ENCODE measurements at regions not wholly inside any gene's neighbourhood (a gene's known extent, or its start where the extent isn't known, plus 50 kb on each side); places are given as distances from the start of the nearest gene placed in this dataset.
"Not testable (repeated sequence)": the region's sequence is repeated elsewhere in the genome, so short reads cannot be mapped to it uniquely, and the experiment has no call there.

GRCh38 chr14:103192246-103192840, 69.1 kb downstream of the TNFAIP2 start:
- in situ Hi-C loops (cut with MboI; ENCODE audit: low sequenced_read_pairs, unreplicated experiment) = no loop called here
- no peak for DNase-seq (ENCODE audit: low spot score)
- TF ChIP-seq CTCF (IDR thresholded peaks at IDR 0.05; ENCODE audit: borderline replicate concordance, control extremely low read depth, extremely low read depth, insufficient read depth, missing control alignments) = no peak

- in situ Hi-C loops (cut with MboI; ENCODE audit: low sequenced_read_pairs, unreplicated experiment) = not testable (repeated sequence)
Measured at GRCh38 chr14:103192861-103193260, 69.6 kb downstream of the TNFAIP2 start.

GRCh38 chr14:103193491-103193890, 70.2 kb downstream of the TNFAIP2 start:
- in situ Hi-C loops (cut with MboI; ENCODE audit: low sequenced_read_pairs, unreplicated experiment); DNase-seq (ENCODE audit: low spot score): not testable (repeated sequence)

More at GRCh38 chr14:103192861-103193260, 69.6 kb downstream of the TNFAIP2 start:
- DNase-seq (ENCODE audit: low spot score) = not testable (repeated sequence)

- TF ChIP-seq CTCF (IDR thresholded peaks at IDR 0.05; ENCODE audit: borderline replicate concordance, control extremely low read depth, extremely low read depth, insufficient read depth, missing control alignments) = no peak
- in situ Hi-C loops (cut with MboI; ENCODE audit: low sequenced_read_pairs, unreplicated experiment) = no loop called here
- DNase-seq (ENCODE audit: low spot score) = peak; percentile 2
Measured at GRCh38 chr14:103194256-103195045, 71.2 kb downstream of the TNFAIP2 start.

- DNase-seq (ENCODE audit: low spot score) = no peak
- TF ChIP-seq CTCF (IDR thresholded peaks at IDR 0.05; ENCODE audit: borderline replicate concordance, control extremely low read depth, extremely low read depth, insufficient read depth, missing control alignments) = no peak
- in situ Hi-C loops (cut with MboI; ENCODE audit: low sequenced_read_pairs, unreplicated experiment) = no loop called here
Measured at GRCh38 chr14:103195828-103196615, 72.8 kb downstream of the TNFAIP2 start.

DNA sequence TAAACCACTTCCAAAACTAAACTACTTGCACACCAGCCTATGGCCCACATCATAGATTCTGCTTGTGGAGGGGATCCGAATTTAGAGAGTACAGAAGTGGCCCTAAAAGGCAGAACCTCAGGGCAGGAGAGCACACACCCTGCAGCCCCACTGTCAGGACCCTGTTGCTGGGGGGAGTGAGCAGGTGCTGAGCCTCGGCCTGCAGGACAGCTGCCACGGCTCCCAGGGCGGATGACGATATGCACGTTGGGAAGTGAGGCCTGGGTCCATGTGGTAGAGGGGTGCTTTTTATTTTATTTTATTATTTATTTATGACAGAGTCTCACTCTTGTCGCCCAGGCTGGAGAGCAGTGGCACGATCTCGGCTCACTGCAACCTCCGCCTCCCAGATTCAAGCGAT, 73.5 kb downstream of the TNFAIP2 start:
- no peak for TF ChIP-seq CTCF (IDR thresholded peaks at IDR 0.05; ENCODE audit: borderline replicate concordance, control extremely low read depth, extremely low read depth, insufficient read depth, missing control alignments)
- in situ Hi-C loops (cut with MboI; ENCODE audit: low sequenced_read_pairs, unreplicated experiment) = no loop called here
- no peak for DNase-seq (ENCODE audit: low spot score)

DNA sequence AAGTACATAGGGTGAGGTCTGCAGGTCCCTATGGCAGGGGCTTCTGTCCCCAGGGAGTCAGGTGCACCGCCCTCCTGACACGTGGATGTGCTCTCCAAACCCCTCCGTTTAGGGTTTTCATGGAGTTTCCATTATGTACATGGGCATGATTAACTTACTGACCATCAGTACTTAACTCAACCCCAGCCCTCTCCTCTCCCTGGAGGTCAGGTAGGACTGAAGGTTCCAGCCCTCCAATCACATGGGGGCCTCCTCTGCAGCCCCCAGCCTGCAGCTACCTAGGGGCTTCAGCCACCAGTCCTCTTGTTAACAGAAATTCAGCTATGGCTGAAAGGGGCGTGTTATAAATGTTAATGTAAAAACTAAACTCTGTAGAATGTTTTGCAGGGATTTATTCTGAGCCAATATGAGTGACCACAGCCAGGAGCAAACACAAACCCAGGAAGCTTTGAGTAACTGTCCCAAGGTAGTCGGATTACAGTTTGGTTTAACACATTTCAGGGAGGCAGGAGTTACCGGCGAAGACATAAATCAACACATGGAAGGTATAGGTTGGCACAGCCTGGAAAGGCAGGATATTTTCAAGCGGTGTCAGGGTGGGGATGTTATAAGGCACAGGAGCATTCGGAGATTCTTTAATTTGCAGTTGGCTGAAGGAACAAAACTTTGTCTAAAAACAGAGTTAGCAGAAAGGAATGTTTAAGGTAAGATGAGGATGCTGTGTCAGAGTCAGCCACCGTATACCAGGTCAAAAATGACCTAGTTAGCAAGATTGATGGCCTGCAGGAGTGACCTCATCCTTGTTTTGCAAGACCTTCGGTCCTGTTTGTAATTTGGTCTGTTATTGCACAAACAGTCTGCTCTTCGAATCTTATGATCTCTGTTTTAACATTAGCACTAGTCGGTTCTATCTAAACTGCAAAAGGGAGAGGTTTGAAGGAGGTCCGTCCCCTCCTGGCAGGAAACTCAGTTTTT, 75.2 kb downstream of the TNFAIP2 start:
- no peak for TF ChIP-seq CTCF (IDR thresholded peaks at IDR 0.05; ENCODE audit: borderline replicate concordance, control extremely low read depth, extremely low read depth, insufficient read depth, missing control alignments)
- in situ Hi-C loops (cut with MboI; ENCODE audit: low sequenced_read_pairs, unreplicated experiment) = no loop called here
- DNase-seq (ENCODE audit: low spot score) = no peak
